ENCODE measurements at regions not wholly inside any gene's neighbourhood (a gene's known extent, or its start where the extent isn't known, plus 50 kb on each side); places are given as distances from the start of the nearest gene placed in this dataset.

DNA sequence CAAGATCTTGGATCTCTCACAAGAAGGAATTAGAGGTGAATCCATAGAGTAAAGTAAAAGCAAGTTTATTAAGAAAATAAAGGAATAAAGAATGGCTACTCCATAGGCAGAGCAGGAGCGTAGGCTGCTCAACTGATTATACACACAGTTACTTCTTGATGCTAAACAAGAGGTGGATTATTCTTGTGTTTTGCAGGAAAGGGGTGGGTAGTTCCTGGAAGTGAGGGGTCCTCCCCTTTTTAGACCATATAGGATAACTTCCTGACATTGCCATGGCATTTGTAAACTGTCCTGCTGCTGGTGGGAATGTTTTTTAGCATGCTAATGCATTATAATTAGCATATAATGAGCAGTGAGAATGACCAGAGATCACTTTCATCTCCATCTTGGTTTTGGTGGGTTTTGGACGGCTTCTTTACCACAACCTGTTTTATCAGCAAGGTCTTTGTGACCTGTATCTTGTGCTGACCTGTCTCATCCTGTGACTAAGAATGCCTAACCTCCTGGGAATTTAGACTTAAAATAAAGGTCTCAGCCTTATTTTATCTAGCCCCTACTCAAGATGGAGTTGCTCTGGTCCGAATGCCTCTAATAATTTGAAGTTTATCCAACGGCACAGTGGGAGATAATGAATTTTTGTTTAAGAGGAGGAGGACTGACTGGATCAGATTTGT, 165.7 kb upstream of the DMRT1 start:
- H3K9me3 ChIP-seq (ENCODE audit: low read length): no peaks in the 10 kb centered on the region
- TF ChIP-seq EZH2phosphoT487 (IDR thresholded peaks at IDR 0.05; ENCODE audit: borderline replicate concordance, low read depth, low read length): no peak
- no peak for TF ChIP-seq CTCF (conservative IDR thresholded peaks at IDR 0.05; ENCODE audit: low read length)
- intact Hi-C loops (cut with micrococcal nuclease; ENCODE audit: unreplicated experiment): no loop called here
- no peak overlapping the region for H3K4me2 ChIP-seq (ENCODE audit: low read length)
- no peaks in the 10 kb centered on the region for H4K20me1 ChIP-seq (ENCODE audit: insufficient read depth, low read length)
- no peak overlapping the region for H3K4me3 ChIP-seq (ENCODE audit: low read depth, low read length, poor library complexity, severe bottlenecking)
- H2AFZ ChIP-seq (ENCODE audit: low read length): no peak overlapping the region
- H3K4me1 ChIP-seq (ENCODE audit: insufficient read depth, low read length, poor library complexity, severe bottlenecking): no peaks in the 10 kb centered on the region
- no peak for DNase-seq (ENCODE audit: low spot score)
- CTCF ChIA-PET (ENCODE audit: unreplicated experiment): no interaction called here
- H3K27ac ChIP-seq (ENCODE audit: low read depth, low read length, poor library complexity, severe bottlenecking): no peak overlapping the region
- no TSS peak for BruUV-seq (replicated peaks)
- POLR2A ChIA-PET: no interaction called here
- no peaks in the 10 kb centered on the region for H3K9me2 ChIP-seq (ENCODE audit: insufficient read depth, low read length)
- peaks cover 36% of the 10 kb centered on the region for H3K36me3 ChIP-seq (ENCODE audit: insufficient read depth, low read length)
- H3K79me2 ChIP-seq (ENCODE audit: insufficient read depth, low read depth, low read length): no peaks in the 10 kb centered on the region; the same call in 1 of the 2 replicates

DNA sequence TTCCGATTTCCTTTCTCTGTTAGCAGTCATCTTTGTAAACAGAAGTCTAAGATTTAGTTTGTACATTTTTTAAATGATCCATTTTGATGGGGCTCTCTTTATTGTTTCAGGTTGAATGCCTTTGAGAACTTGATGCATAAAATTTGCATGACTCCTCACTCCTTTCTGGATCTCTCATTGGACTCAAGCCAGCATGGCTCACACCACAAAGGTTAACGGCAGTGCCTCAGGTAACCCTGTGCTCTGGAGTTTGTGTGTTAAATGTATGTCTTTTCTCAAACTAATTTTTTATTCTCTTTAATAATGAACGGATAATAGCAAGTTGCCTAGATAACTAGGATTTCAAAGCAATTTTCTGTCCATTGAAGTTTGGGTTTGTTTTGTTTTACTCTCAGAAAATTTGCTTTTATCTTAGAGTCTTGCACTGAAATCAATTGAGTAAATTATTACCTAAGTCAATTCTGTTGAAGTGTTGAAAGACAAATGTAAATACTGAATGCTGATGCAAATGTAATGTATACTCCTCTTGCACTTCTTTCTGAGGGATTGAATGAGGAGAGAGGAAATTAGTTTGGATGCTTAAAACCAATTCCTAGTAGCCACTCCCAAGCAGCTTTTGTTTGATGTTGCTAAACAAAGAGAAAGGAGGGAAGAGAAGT, 164.6 kb upstream of the DMRT1 start:
- peaks cover 36% of the 10 kb centered on the region for H3K36me3 ChIP-seq (ENCODE audit: insufficient read depth, low read length)
- no peaks in the 10 kb centered on the region for H4K20me1 ChIP-seq (ENCODE audit: insufficient read depth, low read length)
- H3K79me2 ChIP-seq (ENCODE audit: insufficient read depth, low read depth, low read length): no peaks in the 10 kb centered on the region; the same call in 1 of the 2 replicates
- H3K4me3 ChIP-seq (ENCODE audit: low read depth, low read length, poor library complexity, severe bottlenecking): no peak overlapping the region
- POLR2A ChIA-PET: no interaction called here
- H3K9me3 ChIP-seq (ENCODE audit: low read length): no peaks in the 10 kb centered on the region
- H3K4me1 ChIP-seq (ENCODE audit: insufficient read depth, low read length, poor library complexity, severe bottlenecking): no peaks in the 10 kb centered on the region
- H3K4me2 ChIP-seq (ENCODE audit: low read length): no peak overlapping the region
- intact Hi-C loops (cut with micrococcal nuclease; ENCODE audit: unreplicated experiment): no loop called here
- TF ChIP-seq CTCF (conservative IDR thresholded peaks at IDR 0.05; ENCODE audit: low read length) (no peak), EZH2phosphoT487 (IDR thresholded peaks at IDR 0.05; ENCODE audit: borderline replicate concordance, low read depth, low read length) (no peak)
- H3K27ac ChIP-seq (ENCODE audit: low read depth, low read length, poor library complexity, severe bottlenecking): no peak overlapping the region
- no peak overlapping the region for H2AFZ ChIP-seq (ENCODE audit: low read length)
- no peaks in the 10 kb centered on the region for H3K9me2 ChIP-seq (ENCODE audit: insufficient read depth, low read length)
- CTCF ChIA-PET (ENCODE audit: unreplicated experiment): no interaction called here
- no peak for DNase-seq (ENCODE audit: low spot score)
- no TSS peak for BruUV-seq (replicated peaks)

Data from OCI-LY7 (cell line).